ENCODE measurements at regions not wholly inside any gene's neighbourhood (a gene's known extent, or its start where the extent isn't known, plus 50 kb on each side); places are given as distances from the start of the nearest gene placed in this dataset.

DNA sequence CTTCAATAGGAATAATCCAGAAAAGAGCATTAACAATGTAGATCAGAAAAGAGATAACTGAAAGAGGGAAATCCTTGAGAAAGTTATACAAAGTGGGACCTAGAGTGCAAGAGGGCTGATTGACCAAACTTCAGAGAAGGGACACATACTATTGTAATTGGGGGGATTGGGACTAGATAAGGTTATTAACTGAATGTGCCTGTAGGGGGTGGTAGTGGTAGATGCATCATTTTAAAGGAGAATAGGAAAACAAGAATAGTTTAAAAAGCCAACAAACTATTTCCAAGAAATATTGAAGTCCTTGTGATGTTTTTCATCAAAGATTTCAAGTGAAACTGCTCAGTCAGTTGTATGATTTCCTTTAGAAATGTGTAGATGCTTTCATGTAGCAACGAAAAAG is 468.5 kb downstream of the TAF11L14 start:
- DNase-seq (ENCODE audit: low read depth, low spot score) = no peak

DNA sequence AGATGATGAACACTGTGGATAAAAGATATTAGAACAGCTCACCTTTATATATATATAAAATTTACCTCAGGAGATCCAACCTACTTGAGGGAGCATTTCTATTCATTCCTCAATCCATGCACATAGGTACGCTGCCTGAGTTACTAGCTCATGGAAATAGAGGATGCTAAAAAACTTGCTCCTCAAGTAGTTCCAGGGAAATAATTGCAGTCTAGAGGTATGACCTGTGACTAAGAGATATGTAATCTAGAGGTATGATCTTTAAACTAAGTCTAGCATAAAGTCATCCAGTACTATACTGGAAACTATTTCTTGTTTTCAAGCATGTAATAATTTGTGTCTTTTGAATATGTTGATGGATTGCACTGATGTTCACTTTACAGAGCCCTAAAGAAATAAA is 471.2 kb downstream of the TAF11L14 start:
- no peak for DNase-seq (ENCODE audit: low read depth, low spot score)

DNA sequence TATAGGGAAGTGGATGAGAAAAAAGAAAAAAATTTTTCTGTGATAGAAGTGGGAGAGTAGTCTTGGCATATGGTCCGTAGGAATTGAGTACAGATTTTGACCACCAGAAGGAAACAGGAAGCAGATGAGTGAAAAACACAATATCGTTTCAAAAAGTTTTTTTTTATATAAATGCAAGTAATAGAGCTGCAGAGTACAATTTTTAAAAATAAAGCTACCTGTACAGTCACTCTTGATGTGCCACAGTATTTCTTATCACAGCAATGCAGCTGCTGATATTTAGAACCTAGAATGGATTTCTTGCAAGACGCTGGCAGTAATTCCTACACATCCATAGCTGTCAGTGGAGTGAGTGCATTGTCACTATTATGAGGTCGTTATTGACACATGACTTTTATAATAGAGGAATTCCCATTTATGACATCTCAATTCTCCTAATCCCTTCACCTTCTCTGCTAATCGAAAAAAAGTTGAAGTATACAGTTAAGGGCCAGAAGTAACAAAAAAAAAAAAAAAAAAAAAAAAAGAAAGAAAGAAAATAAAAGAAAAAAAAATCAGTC is 477.7 kb downstream of the TAF11L14 start:
- DNase-seq (ENCODE audit: low read depth, low spot score) = no peak

DNA sequence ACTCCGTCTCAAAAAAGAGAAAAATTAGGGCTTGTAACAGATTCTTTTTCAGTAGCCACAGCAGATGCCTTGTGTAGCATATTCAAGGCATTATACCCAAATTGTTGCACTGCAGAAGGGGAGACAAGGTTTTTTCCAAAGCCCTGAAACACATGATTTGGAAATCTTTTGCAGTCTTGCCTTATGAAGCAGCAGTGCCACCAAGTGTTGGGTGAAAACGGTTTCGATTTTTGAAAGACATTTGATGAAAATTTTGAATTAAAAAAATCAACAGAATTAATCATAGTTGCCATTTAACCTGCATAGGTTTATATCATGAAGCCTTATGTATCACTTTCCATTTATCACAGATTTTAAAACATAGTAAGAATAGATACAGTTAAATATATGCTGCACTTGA is 479.5 kb downstream of the TAF11L14 start:
- DNase-seq (ENCODE audit: low read depth, low spot score) = no peak

DNA sequence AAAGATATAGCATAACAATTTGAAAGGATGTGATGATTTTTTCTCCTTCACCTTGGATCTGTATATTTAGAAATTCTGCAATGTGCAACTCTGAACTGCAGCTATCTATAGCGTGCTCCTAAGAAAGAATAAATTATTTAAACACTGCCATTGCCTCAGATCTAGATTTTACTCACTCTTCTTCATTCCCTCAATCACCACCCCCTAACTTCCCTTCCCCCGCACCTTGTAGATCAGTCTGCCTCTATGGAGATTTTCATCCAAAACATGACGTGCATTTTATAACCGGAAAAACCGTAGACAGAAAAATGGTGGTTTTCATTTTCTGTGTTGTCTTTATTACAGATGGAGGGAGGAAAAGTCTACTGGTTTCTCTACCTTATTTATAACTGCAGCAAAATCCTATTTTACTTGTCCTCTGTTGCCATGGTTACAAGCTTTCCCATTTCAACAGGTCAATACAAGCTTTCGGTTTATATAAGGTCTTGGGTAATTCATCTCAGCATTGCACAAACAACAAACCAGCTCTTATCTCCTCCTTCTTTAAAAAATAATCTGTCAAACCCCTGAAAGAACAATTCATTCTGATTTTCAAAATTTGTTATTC is 480.0 kb downstream of the TAF11L14 start:
- no peak for DNase-seq (ENCODE audit: low read depth, low spot score)

DNA sequence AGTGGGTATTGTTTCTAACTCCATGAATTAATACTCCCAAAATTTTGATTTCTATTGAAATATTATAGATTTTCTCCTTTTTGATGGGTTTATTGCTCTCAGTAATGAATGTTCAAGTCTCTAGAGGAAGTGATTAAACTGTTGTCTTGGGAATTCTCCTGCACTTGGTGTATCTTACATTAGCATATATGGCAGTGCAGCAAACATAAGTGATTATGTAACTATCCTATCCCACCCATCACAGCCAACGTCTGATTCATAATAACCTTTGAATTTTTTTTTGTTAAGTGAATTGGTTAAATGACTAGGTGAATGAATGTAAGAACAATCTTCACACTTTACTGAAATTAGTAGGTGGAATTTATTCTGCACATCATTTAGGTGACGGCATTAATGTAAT is 483.7 kb downstream of the TAF11L14 start:
- no peak for DNase-seq (ENCODE audit: low read depth, low spot score)

DNA sequence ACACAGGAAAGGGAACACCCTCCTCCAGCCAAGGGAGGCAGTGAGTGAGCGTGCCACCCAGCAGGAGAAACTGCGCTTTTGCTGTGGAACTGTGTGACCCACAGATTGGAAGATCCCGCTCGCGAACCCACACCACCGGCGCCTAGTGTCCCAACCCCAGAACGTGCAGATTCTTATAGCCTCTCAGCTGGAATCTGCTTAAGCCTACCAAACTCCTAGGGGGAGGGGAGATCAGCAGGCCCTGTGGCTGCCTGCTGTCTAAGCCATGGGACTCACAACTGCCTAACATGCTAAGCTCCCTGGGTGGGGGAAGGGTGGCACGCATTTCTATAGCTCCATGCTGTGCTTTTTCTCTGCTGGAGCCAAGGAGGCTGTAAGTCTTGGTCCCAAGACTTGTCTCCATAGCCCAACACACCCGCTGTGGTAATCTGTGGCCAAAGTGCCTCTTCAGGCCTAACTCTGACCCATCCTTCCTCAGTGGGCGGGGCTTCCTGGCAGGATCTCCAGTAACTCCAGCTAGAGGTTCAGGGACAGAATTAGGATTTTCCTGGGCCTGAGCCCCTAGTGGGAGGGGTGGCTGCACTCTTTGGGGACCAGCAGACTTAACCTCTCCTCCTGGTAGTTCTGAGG is 485.0 kb downstream of the TAF11L14 start:
- no peak for DNase-seq (ENCODE audit: low read depth, low spot score)

DNA sequence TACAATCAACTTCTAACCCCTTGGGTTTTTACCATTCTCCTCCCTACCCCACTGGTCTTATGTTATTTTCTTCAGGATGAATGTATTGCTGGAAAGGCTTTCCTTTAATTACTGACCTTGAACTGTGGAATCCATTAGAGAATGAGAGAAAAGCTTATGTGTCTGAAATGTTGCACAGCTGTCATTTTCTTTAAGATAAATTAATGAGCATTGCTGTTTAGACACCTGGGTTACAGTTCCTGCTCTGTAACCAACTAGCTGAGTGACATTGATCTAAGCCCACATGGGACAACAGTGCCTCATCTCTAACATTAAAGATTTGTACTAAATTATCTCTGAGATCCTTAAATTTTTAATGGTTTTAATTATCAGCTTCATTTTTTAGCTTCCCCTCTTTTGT is 507.0 kb downstream of the TAF11L14 start:
- DNase-seq (ENCODE audit: low read depth, low spot score) = no peak

DNA sequence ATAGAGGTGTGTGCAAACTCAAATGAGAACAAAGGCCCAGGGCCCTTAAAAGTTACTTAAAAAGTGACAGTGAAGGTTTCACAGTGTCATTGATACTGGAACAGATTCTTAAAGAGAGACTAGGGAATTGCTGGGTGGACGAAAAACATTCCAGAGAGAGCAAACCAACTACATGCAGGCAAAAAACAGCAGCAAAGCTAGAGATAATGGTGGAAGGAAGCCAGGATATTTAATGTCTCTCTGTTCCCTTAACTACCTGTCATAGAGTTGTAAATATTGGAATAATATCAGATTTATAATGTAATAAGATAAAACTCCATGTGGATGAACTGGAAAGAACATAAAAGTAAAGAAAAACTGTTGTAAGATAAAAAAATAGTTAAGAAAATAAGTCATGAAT is 508.6 kb downstream of the TAF11L14 start:
- DNase-seq (ENCODE audit: low read depth, low spot score) = no peak

DNA sequence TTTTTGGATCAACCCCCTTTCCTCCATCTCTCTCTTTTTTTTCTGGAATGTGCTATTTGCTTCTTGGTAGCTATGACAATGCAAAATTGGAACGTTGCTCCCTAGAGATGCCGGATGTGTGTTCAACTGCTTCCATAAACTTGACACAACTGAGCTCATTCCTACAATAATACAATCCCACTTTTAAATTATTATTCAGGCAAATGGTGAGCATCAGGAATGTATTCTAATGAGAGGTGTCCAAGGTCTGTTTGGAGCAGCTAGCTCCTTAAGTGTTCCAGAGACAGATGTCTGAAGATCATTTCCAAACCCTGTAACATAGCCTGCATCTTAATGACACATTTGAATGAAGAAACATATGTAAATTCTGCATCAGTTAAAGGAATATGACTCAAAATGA is 518.4 kb downstream of the TAF11L14 start:
- no peak for DNase-seq (ENCODE audit: low read depth, low spot score)

DNA sequence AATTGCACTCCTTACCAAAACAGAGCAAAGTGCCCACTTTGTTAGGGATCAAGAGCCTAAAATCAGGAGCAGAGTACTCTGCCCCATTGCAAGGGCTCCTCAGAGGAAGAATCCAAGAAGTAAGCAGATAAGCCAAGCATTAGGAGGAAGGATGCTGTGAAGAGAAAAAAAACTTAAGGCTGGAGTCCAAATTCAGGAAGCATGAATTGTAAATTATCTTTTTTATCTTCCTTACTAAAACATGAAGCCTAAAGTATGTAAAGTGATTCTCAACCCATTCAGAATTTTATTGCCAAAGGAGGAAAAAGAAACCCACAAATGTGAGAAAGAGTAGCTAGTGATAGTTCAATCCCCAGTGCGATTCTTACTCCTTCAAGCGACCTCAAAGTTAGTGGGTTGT is 523.9 kb downstream of the TAF11L14 start:
- DNase-seq (ENCODE audit: low read depth, low spot score) = no peak

DNA sequence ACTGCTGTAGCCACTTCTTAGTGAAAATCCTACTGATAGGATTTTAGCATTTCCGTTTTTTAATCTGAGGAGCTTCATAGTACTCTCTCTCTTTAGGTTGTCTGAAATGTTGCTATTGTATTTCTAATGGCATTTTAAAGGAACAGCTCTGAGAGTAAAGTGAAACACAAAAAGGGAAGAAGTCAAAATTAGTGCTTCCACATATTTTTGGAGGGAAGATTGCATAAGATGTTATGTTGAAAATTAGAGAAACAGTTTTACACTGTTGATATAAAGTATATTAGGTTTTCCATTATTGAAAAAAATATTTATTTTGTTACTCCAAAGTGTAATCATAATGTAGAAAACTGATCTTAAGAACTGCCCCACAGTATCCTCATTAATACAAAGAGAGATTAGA is 525.1 kb downstream of the TAF11L14 start:
- no peak for DNase-seq (ENCODE audit: low read depth, low spot score)

DNA sequence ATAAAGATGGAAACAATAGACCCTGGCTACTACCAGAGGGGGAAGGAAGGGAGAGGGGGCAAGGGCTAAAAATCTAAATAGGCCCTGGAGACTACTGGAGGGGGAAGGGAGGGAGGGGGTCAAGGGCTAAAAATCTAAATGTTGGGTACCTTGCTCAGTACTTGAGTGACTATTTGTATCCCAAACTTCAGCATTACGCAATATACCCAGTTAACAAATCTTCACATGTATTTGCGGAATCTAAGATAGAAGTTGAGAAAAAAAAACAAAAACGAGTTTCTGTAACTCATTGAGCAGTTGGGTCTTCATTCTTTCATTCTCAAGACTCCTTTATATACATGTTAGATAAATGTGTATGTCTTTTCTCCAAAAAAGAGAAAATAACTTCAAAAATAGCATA is 537.4 kb downstream of the TAF11L14 start:
- DNase-seq (ENCODE audit: low read depth, low spot score) = no peak

DNA sequence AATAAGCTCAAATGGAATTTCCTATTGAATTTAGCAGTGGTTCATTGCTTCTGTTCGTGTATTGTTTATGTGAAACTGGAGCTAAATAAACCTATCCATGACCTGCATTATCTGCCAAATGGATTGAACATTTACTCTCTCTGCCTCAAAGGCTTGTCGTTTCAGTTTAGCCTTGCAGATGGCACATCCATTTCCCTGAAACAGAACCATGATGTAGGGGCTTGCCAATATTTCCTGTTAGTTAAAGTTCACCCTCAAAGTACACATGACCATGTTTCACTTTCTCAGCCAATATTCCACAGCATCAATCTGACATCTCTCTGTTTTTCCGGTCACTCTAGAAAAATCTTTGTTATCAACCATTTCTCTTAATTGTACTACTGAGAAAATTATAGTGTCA is 545.3 kb downstream of the TAF11L14 start:
- no peak for DNase-seq (ENCODE audit: low read depth, low spot score)

DNA sequence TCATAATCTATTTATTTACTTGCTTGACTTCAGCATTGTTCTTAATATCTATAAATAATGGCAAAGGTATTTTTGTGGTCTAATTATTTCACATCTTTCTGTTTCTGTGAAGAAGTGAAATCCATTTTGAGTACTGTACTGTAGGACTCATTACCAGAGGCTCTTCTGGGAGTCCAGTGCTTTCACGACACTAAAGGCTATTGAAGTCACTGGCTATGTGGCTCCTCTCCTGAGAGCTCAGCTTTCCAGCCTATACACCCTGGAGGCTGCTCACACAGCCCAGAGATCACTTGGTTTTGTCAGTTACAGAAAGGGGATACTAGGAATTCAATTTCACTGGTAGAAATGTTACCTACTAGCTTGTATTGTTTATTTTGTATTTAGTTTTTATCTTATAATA is 547.3 kb downstream of the TAF11L14 start:
- DNase-seq (ENCODE audit: low read depth, low spot score) = no peak

DNA sequence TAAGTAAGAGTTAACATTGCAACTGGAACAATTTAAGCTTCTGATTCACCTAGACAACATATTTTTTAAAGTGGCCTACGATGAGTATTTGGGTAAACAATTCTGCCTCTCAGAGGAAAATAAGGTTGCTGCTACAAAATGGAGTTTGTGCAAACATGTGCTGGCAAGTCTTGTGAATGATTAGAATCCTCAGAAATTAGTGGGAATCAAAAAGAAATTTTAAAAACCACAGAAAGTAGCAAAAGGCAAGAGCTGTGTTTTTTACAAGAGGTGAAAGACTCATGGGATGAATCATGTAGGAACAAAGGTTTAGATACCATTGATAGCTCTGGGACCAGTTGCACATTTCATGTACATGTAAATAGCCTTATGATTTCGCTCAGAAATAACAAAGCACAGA is 561.6 kb downstream of the TAF11L14 start:
- no peak for DNase-seq (ENCODE audit: low read depth, low spot score)

DNA sequence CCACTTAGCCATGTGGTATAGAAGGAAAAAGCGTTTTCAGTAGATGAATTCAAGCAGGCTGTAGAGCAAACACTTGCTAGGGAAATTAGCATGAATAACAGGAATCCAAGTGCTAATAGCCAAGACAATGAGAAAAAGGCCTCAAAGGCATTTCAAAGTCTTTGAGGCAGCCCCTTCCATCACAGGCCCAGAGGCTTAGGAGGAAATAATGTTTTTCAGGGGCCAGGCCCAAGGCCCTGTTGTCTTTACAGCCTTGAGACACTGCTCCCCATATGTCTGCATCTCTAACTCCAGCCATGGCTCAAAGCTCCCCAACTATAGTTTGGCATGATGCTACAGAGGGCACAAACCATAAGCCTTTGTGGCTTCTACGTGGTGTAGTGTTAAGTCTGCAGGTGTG is 563.5 kb downstream of the TAF11L14 start:
- no peak for DNase-seq (ENCODE audit: low read depth, low spot score)

DNA sequence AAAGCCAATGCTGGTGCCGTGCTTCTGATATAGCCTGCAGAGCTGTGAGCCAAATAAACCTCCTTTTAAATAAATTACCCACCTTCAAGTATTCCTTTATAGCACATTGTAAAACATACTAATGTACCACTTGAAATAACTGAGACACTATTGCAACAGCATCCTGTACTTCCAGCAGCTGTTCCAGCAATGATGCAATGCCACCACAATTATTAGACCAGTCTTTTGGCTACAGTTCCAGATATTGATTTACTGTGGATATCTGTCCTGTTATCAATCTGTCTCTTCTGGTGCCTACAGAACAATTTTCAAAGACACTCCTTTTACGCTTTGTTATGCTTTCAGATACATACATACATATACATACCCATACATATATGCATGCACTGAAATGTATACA is 567.9 kb downstream of the TAF11L14 start:
- no peak for DNase-seq (ENCODE audit: low read depth, low spot score)

DNA sequence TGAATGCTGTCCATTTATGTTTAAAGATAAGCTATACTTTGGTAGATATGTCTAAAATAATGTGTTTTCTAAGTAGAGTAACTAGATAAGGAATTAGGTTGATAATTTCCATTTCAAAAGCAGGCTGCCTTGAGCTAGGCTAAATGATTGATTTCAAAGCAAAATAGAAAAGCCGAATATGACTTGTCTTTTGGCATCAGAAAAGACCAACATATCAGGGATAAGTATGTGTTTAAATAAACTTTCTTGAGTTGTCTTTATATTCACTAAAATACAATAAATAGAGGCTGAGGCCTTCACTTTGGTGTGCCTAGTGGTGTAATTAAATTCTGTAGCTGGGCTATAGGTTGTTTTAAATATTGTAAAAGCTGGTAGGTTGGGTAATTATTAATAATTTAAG is 569.0 kb downstream of the TAF11L14 start:
- DNase-seq (ENCODE audit: low read depth, low spot score) = no peak

DNA sequence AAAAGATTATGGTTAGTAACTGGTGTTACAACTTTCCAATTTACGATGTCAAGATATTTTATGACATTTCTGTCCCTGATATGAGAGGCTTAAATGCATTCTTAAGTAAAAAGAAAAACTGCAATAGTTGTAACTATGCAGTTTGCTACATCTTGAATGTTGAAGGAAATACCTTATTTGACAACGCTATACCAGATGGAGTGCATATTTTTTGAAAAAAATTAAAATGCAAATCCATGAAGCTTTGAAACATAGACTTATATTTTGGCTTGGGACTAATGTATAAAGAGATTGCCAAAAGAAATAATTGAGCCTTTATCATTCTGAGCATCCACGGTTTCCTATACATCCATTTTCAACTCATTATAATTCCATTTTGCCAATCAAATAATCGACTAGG is 579.4 kb downstream of the TAF11L14 start:
- no peak for DNase-seq (ENCODE audit: low read depth, low spot score)

DNA sequence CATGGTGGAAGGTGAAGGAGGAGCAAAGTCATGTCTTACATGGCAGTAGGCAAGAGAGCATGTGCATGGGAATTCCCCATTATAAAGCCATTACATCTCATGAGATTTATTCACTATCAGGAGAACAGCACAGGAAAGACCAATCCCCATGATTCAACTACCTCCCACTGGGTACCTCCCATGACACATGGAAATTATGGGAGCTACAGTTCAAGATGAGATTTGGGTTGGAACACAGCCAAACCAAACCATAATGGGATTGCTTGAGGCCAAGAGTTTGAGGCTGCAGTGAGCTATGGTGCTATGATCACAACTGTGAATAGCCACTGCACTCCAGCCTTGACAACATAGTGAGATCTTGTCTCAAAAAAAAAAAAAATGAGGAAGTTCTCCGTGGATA is 581.8 kb downstream of the TAF11L14 start:
- no peak for DNase-seq (ENCODE audit: low read depth, low spot score)

DNA sequence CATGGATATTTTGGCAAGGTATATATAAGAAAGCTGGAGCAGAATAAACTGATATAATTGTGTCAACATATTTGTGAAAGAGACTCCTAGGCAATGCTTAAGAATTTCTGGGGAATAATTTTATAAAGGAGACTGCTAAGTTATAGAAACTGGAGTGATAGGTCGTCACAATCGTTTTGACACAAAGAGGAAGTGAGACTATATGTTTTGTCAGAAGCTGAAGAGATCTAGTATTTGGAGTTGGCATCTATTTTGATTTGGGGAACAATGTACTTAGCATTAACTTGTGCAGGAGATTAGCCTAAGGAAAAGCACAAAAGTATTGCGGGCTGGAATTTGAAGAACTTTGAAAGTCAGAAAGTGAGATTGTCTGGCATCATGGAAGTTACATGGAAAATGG is 582.5 kb downstream of the TAF11L14 start:
- no peak for DNase-seq (ENCODE audit: low read depth, low spot score)

DNA sequence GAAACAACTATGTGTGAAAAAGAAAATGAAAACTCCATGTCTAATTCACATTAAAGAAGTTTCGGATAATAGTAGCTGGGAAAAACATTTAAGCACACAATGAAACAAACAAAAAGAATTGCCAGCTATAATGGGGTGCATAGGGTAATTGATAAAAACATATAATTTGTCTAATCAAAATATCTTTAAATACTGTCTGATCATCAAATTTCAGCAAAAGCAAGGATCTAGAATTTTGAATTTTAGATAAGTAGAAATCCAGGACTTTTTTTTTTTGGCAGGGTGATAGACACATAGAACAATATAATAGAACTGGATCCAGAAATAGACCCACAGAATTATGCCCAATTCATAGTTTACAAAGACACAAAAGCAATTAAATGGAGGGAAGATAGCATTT is 585.0 kb downstream of the TAF11L14 start:
- no peak for DNase-seq (ENCODE audit: low read depth, low spot score)

DNA sequence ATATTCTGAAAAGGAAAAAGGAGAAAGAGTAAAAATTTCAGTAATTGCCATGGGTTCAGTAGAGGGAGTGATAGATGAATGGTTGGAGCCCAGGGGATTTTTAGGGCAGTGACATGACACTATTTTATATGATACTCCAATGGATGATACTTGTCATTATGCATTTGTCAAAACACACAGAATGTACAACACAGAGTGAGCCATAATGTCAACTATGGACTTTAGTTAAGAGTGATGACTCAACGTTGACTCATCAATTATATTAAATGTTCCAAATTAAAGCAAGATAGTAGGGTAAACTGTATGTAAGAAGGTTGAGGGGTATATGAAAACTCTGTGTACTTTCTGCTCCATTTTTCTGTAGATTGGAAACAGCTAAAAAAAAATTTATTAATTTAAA is 586.4 kb downstream of the TAF11L14 start:
- DNase-seq (ENCODE audit: low read depth, low spot score) = no peak
